Spinal cord (tissue), 9 donors: ENCODE measurements at regions not wholly inside any gene's neighbourhood (a gene's known extent, or its start where the extent isn't known, plus 50 kb on each side); places are given as distances from the start of the nearest gene placed in this dataset.
A peak's percentile ranks its signal among the peaks of the same experiment; 100 is the strongest.

Experiments used
- DNase-seq, 6 donors: peaks; one replicate each; pipeline versions ENCODE4 v3.0.0 to v3.0.0-alpha.2; 2013 to 2015; ENCODE audit warnings: low spot score in 6 of 6, low read depth in 4 of 6
- H3K27ac ChIP-seq: one replicate; pipeline ENCODE4 v1.5.1; 2013; ENCODE audit warnings: low read depth, low read length, control low read depth
- H3K27me3 ChIP-seq: one replicate; pipeline ENCODE4 v1.6.1; 2013; ENCODE audit warnings: low read length; ENCODE audit not compliant: control insufficient read depth, insufficient read depth
- H3K36me3 ChIP-seq: one replicate; pipeline ENCODE4 v1.6.1; 2013; ENCODE audit warnings: low read length; ENCODE audit not compliant: control insufficient read depth, insufficient read depth
- H3K4me1 ChIP-seq: one replicate; pipeline ENCODE4 v1.6.1; 2013; ENCODE audit warnings: low read length; ENCODE audit not compliant: control insufficient read depth, insufficient read depth
- H3K4me3 ChIP-seq: one replicate; pipeline ENCODE4 v1.5.1; 2013; ENCODE audit warnings: low read depth, low read length, control low read depth
- H3K9me3 ChIP-seq: one replicate; pipeline ENCODE4 v1.6.1; 2013; ENCODE audit warnings: low read length; ENCODE audit not compliant: control insufficient read depth, insufficient read depth
- WGBS: methylation state at CpG from one replicate; pipeline ENCODE4 v1.1.5; 2013; ENCODE audit warnings: missing lambda C conversion rate; ENCODE audit not compliant: insufficient coverage; 5-methylcytosine and 5-hydroxymethylcytosine counted together
- donor health status: healthy.

DNA sequence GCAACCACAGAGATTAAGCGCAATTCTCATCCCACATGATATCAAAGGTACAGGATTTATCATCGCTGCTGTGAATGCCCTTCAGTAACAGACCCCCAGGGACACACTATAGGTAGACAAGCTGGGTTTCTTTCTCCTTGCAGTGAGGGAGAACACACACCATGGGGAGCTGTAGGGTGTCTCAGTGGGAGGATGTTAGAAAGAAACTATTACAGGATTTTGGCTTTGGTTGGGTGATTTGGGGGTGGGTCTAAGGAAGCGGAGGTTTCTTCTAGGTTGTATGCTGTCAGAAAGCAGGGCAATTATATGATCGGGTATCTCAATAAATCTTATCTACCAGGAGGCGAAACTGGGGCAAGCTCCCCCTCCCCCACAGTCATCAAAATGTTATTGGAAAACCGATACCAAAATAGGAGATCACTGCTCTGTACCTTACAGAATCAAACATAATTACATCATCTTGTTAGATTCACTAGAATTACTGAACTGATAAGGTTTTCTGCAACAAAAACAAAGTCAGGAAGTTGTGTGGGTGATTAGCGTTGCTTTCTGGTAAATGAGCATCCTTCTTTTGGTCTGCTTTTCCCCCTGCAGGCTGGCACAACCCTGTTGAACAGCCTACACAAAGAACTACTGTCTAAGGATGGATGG lies 209.7 kb downstream of the TEX36 start:
- no peaks in the 10 kb centered on the region for H3K27me3 ChIP-seq
- H3K4me1 ChIP-seq = no peaks in the 10 kb centered on the region
- no CpG with 5 or more reads among the region's 7 CpGs for WGBS
- H3K4me3 ChIP-seq = no peak overlapping the region
- DNase-seq = no peak
- H3K27ac ChIP-seq = no peak overlapping the region
- H3K36me3 ChIP-seq = no peaks in the 10 kb centered on the region
- no peaks in the 10 kb centered on the region for H3K9me3 ChIP-seq

DNA sequence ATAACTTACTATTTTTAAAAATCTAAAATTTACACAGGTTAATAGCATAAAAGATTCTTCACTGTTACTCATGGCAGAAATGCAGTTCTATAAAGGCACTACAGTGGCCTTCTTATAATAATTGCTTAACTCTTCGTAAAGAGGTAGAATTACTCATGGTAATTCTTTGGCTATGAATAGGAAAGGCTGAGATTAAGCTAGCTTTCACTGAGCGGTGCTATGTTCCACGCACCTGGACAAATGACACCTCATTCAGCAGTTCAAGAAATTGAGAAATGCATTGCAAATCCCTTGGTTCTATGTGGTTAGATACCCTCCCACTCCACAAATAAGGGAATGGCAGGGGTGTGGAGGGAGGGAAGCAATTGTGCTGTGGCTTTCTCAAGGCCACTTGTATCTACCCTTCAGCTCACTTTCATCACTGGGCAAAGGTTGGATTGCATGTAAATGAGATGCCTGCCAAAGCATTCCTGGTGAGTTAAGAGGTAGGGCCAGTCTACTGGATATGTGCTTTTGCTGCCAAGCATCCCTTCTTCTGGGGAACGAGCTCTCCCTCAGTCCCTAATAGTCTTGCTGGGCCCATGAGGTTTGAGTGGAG lies 210.9 kb downstream of the TEX36 start:
- Histone ChIP-seq H3K27me3 (no peaks in the 10 kb centered on the region), H3K27ac (no peak overlapping the region), H3K9me3 (no peaks in the 10 kb centered on the region), H3K4me3 (no peak overlapping the region), H3K4me1 (no peaks in the 10 kb centered on the region), H3K36me3 (no peaks in the 10 kb centered on the region)
- no peak for DNase-seq
- WGBS = 50% methylated on average over 1 of the region's 4 CpGs

DNA sequence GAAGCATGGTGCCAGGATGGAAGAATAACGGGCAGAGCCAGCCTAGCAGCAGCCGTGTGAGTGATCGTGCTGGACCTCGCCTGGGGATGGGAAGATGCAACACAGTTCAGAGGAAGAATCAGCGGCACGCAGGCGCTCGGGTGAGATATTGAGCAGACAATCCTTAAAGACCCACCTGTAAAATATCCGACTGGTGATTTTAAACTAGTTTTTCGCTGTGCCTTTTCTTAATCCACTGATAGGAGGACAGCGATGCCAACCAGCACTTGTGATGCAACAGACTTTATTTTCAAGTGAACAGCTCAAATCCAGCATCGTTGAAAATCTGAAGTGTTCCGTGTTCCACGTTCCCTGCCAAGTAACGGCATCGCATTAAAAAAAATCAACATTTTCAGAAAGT lies 214.7 kb downstream of the TEX36 start:
- Histone ChIP-seq H3K4me3 (no peak overlapping the region), H3K4me1 (no peaks in the 10 kb centered on the region), H3K27me3 (no peaks in the 10 kb centered on the region), H3K9me3 (no peaks in the 10 kb centered on the region), H3K27ac (no peak overlapping the region), H3K36me3 (no peaks in the 10 kb centered on the region)
- peak in 2 of 6 donors; percentile 66 to 71 for DNase-seq
- 81% methylated on average over 12 of the region's 16 CpGs for WGBS

DNA sequence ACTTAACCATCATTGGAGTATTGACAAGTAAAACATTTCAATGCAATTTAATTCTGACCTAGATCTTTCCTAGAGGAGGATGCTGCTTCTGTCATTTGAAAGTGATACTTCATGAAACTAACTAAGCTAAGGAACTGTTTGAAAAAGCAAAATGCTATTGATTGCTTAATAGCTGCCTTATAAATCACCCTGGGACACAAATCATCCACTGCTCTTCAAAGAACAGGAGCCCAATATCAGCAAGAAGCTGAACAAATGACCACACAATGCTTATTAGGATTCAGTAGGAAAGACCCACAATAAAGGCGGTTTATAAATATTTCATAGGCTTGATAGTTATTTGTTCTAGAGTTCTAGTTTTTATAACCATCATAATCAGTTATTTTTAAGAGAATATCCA lies 216.3 kb downstream of the TEX36 start:
- Histone ChIP-seq H3K4me1 (no peaks in the 10 kb centered on the region), H3K4me3 (no peak overlapping the region), H3K9me3 (no peaks in the 10 kb centered on the region), H3K27me3 (no peaks in the 10 kb centered on the region), H3K27ac (no peak overlapping the region), H3K36me3 (no peaks in the 10 kb centered on the region)
- no peak for DNase-seq
- no CpG with 5 or more reads among the region's 1 CpG for WGBS

DNA sequence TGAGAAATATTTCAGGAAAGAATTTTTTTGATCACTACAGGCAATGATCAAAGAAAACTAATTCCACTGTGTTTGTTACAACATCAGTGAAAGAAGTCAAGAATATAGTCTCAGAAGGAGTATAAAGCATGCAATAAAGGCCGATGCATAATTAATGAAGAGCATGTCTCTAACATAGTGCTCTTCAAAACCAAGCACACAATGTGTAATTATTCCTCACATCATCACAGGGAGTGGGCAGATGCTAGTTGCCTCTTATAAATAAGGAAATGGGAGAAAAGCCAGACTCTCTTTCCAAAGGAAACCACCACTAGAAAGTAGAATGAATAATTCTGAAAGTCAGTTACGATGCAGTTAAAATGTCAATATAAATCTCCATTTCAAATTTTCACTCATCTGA lies 220.1 kb downstream of the TEX36 start:
- no peak overlapping the region for H3K27ac ChIP-seq
- H3K4me1 ChIP-seq = no peaks in the 10 kb centered on the region
- no peak overlapping the region for H3K4me3 ChIP-seq
- H3K27me3 ChIP-seq = no peaks in the 10 kb centered on the region
- no peaks in the 10 kb centered on the region for H3K36me3 ChIP-seq
- no peaks in the 10 kb centered on the region for H3K9me3 ChIP-seq
- WGBS = 83% methylated on average over 1 of the region's 2 CpGs
- DNase-seq = peak in 2 of 6 donors; percentile 11 to 63

DNA sequence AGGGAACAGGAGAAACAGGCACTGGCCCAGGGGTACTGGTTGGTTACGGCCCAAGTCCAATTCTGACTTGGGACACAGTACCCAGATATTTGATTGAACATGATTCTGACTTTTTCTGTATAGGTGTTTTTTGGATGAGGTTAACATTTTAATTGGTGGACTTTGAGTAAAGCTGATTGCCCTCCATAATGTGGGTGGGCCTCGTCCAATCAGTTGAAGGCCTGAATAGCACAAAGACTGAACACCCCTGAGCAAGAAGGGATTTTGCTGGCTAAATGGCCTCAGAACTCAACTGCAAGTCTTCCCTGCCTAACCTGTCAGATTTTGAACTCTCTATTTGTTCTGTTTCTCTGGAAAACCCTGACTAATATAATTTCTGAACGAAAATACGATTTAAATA lies 222.6 kb downstream of the TEX36 start:
- Histone ChIP-seq H3K36me3 (no peaks in the 10 kb centered on the region), H3K27ac (no peak overlapping the region), H3K4me3 (no peak overlapping the region), H3K9me3 (no peaks in the 10 kb centered on the region), H3K27me3 (no peaks in the 10 kb centered on the region), H3K4me1 (no peaks in the 10 kb centered on the region)
- 100% methylated on average over 4 of the region's 4 CpGs for WGBS
- DNase-seq = no peak

DNA sequence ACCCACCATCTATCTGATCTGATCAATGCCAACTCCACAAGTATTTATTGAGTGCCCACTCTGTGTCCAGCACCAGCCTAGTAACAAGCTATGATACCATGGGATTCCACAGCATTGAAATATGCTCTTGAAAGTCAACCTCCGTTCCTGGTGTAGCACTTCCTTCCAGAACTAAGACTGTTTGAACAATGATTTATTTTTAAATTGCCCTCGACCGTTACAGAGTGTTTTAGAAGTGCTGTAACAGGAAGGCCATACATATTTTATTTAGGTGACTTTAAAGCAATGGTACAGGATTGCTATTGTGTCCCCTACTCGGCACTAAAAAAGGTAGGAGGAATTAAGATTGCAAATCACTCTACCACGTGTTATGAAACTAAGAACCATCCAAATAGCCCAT lies 225.6 kb downstream of the TEX36 start:
- H3K4me1 ChIP-seq = no peaks in the 10 kb centered on the region
- no peak overlapping the region for H3K4me3 ChIP-seq
- no peak overlapping the region for H3K27ac ChIP-seq
- no peak for DNase-seq
- no peaks in the 10 kb centered on the region for H3K27me3 ChIP-seq
- H3K36me3 ChIP-seq = no peaks in the 10 kb centered on the region
- no peaks in the 10 kb centered on the region for H3K9me3 ChIP-seq
- WGBS = no CpG with 5 or more reads among the region's 5 CpGs

DNA sequence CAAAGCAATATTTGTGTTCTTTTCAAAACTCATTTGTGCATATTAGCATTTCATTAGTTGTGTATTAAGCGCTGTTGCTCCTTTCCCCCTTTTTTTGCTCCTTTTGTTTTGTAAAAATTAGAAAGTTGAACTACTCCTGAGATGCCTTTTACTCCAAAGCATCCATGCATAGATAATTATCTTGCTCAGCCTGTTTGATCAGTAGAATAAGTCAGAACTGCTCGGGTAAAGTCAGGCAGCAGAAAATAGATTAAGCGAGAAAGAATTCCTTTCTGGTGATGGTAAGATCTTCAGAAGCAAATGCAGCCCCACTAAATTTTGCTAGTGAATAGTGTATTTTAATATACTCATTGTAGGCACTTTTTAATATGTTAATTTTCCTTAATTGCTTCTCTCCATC lies 227.1 kb downstream of the TEX36 start:
- Histone ChIP-seq H3K36me3 (no peaks in the 10 kb centered on the region), H3K4me3 (no peak overlapping the region), H3K27ac (no peak overlapping the region), H3K27me3 (no peaks in the 10 kb centered on the region), H3K4me1 (no peaks in the 10 kb centered on the region), H3K9me3 (no peaks in the 10 kb centered on the region)
- peak in 1 of 6 donors; percentile 63 for DNase-seq
- WGBS = no CpG with 5 or more reads among the region's 3 CpGs

DNA sequence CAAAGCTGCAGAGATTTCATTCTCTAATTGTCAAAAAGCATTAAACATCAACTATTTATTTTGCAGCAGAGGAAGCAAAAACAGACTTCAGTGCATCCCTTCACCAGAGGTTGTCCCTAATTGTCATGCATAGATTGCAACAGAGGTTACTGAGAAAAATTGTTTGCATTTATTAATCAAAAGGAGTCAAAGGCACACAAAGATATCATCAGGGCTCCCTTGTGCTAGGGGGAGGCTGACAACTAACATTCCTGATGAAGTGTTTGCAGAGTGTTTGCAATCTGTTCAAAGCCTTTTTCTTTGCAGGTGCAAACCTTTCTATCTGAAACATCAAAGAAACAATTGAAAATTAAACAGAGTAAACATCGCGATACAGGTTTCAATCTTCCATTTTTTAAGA lies 227.5 kb downstream of the TEX36 start:
- no peaks in the 10 kb centered on the region for H3K9me3 ChIP-seq
- no peak overlapping the region for H3K27ac ChIP-seq
- H3K36me3 ChIP-seq = no peaks in the 10 kb centered on the region
- no peaks in the 10 kb centered on the region for H3K4me1 ChIP-seq
- H3K27me3 ChIP-seq = no peaks in the 10 kb centered on the region
- DNase-seq = peak in 2 of 6 donors; percentile 9 to 69
- no CpG with 5 or more reads among the region's 2 CpGs for WGBS
- no peak overlapping the region for H3K4me3 ChIP-seq

DNA sequence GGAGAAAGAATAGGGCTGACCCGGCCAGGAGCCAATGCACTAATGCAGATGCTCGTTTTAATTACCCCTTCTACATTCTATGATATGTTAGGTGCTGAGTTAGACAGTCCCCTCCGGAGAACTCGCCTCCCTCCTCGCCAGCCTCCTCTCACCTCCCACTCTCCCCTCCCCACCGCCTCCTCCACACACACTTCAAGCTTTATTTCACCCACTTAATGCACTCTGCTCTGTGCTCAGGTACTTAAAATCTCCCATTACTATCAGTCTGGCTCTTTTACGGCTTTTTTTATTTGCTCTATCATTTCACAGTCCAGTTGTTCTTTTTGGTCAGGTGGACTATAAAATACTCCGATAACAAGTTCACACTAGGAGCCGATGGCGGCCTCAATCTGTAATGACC lies 231.6 kb downstream of the TEX36 start:
- Histone ChIP-seq H3K4me1 (no peaks in the 10 kb centered on the region), H3K4me3 (no peak overlapping the region), H3K27ac (no peak overlapping the region), H3K36me3 (no peaks in the 10 kb centered on the region), H3K27me3 (no peaks in the 10 kb centered on the region), H3K9me3 (no peaks in the 10 kb centered on the region)
- DNase-seq = peak in 1 of 6 donors; percentile 86
- 60% methylated on average over 7 of the region's 10 CpGs for WGBS
